ENCODE measurements at regions not wholly inside any gene's neighbourhood (a gene's known extent, or its start where the extent isn't known, plus 50 kb on each side); places are given as distances from the start of the nearest gene placed in this dataset.
"Not testable (repeated sequence)": the region's sequence is repeated elsewhere in the genome, so short reads cannot be mapped to it uniquely, and the experiment has no call there.

DNA sequence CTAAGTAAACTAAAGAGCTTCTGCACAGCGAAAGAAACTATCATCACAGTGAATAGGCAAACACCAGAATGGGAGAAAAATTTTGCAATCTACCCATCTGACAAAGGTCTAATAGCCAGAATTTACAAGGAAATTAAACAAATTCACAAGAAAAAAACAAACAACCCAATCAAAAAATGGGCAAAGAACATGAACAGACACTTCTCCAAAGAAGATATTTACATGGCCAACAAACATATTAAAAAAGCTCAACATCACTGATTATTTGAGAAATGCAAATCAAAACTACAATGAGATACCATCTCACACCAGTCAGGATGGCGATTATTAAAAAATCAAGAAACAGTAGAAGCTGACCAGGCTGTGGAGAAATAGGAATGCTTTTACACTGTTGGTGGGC is 121.9 kb upstream of the KCNJ18 start:
- H3K4me1 ChIP-seq (ENCODE audit: control insufficient read depth, insufficient read depth, low read length); POLR2A ChIA-PET: not testable (repeated sequence)
- CTCF ChIA-PET = interaction anchor here (0.6 kb wide), 1 partner anchor 66 kb away, joined by 3 read pairs; no protein-coding TSS in a partner anchor

DNA sequence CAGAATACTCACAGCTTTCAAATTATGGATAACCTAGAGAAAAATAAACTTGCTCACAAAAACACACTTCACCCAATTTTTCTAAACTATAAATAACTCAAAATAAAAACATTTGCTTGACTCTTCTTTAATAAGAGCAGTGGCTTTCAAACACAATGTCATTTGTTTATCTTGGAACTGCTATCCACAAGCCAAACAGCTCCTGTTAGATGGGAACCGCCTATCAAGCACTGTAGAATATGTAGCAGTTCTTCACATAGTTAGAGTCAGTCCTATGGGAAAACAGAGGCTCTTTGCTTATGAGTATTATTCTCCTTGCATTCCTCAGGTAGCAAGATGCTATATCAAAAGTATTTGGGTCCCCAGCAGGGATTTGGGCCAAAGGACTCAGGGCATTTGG is 120.2 kb upstream of the KCNJ18 start:
- H3K9me3 ChIP-seq (ENCODE audit: control insufficient read depth, insufficient read depth, low read depth, low read length); CTCF ChIA-PET; H3K4me1 ChIP-seq (ENCODE audit: control insufficient read depth, insufficient read depth, low read length); H3K27ac ChIP-seq (ENCODE audit: extremely low read depth, low read depth, low read length); POLR2A ChIA-PET; H3K36me3 ChIP-seq (ENCODE audit: control insufficient read depth in 2 of 2, insufficient read depth in 1 of 2, low read length in 2 of 2); H3K4me3 ChIP-seq (ENCODE audit: low read depth, low read length): not testable (repeated sequence)

More for the DNA sequence above, 121.9 kb upstream of the KCNJ18 start:
- H3K4me3 ChIP-seq (ENCODE audit: low read depth, low read length); H3K27ac ChIP-seq (ENCODE audit: extremely low read depth, low read depth, low read length); H3K9me3 ChIP-seq (ENCODE audit: control insufficient read depth, insufficient read depth, low read depth, low read length); H3K36me3 ChIP-seq (ENCODE audit: control insufficient read depth in 2 of 2, insufficient read depth in 1 of 2, low read length in 2 of 2): not testable (repeated sequence)

DNA sequence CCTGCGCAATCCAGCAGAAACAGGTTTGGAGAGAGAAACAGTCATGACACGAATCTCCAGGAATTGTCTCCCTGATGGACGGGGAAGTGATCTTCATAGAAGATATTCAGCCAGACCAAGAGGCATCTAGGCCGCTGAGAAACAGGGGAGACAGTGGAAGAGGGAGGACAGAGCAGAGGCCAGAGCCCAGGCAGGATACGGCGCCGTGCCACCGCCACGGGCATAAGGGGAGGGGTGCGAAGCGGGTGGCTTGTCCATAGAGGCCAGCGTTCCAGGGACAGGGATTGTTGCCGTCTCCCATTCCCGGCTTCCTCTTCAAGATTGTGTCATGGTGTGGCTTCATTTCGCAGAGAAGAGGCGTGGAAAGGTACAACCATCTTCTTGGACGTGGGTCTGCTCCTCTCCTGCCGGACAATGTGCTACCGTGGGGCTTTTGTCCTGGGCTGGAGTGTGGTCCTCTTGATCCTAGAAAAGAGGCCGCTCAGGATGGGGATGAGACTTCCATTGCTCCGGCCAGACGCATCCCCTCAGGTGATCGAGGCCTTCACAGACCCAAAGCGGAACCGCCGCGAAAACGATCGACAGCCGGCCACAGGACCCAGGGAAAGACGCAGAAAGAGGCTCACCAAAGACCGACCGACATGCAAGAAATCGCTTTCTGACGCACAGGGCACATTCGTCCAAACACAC is 118.9 kb upstream of the KCNJ18 start:
- H3K27ac ChIP-seq (ENCODE audit: extremely low read depth, low read depth, low read length); CTCF ChIA-PET; H3K4me3 ChIP-seq (ENCODE audit: low read depth, low read length); H3K4me1 ChIP-seq (ENCODE audit: control insufficient read depth, insufficient read depth, low read length); H3K9me3 ChIP-seq (ENCODE audit: control insufficient read depth, insufficient read depth, low read depth, low read length); H3K36me3 ChIP-seq (ENCODE audit: control insufficient read depth in 2 of 2, insufficient read depth in 1 of 2, low read length in 2 of 2); POLR2A ChIA-PET: not testable (repeated sequence)

DNA sequence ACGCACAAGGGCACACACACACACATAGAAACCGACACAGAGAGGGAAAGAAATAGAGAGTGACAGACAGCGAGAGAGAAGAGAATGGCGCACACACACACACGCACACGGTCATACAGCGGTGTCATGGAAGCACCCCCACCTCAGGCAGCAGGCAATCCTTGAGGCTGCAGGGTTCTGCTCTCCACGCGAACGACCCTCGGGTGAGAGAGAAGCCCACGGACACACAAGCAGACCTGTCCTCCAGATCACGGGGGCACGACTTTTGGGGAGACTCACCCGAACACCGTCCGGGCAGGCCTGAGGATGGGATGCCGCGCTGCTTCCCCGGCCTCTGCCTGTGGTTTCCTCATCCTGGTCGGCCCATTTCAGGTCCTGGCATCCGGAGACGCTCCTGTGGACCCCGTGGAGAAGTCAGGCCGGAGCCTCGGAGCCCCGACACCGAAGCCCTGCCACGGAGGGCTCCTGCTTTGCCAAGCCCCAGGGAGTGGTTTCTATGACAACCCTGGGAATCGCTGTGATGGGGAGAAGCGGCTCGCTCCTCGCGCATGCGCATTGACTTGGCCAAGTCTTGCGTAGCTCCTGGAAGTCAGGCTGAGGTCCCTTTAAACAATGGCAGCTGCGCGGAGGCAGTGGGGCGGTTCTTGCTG is 118.2 kb upstream of the KCNJ18 start:
- no peaks in the 10 kb centered on the region for H3K9me3 ChIP-seq (ENCODE audit: control insufficient read depth, insufficient read depth, low read depth, low read length)
- ChIA-PET POLR2A (interaction anchor here (1.1 kb wide), 1 partner anchor 23 kb away, joined by 4 read pairs; no protein-coding TSS in a partner anchor), CTCF (no interaction called here)
- 0 out of 2 replicates have a peak, but pooled peaks have one; percentile 32 for TF ChIP-seq ZNF335 (tag by site-specific recombination; conservative IDR thresholded peaks at IDR 0.05)
- TF ChIP-seq, protein P1, sequence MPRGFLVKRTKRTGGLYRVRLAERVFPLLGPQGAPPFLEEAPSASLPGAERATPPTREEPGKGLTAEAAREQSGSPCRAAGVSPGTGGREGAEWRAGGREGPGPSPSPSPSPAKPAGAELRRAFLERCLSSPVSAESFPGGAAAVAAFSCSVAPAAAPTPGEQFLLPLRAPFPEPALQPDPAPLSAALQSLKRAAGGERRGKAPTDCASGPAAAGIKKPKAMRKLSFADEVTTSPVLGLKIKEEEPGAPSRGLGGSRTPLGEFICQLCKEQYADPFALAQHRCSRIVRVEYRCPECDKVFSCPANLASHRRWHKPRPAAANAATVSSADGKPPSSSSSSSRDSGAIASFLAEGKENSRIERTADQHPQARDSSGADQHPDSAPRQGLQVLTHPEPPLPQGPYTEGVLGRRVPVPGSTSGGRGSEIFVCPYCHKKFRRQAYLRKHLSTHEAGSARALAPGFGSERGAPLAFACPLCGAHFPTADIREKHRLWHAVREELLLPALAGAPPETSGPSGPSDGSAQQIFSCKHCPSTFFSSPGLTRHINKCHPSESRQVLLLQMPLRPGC (tag by site-specific recombination; IDR thresholded peaks at IDR 0.05) = no peak
- TF ChIP-seq ZNF184 (tag by site-specific recombination; IDR thresholded peaks at IDR 0.05) = no peak
- peak; percentile 32; the same call in 1 of the 2 replicates for TF ChIP-seq GLIS1 (tag by site-specific recombination; IDR thresholded peaks at IDR 0.05)
- H3K4me1 ChIP-seq (ENCODE audit: control insufficient read depth, insufficient read depth, low read length) = no peaks in the 10 kb centered on the region
- H3K36me3 ChIP-seq (ENCODE audit: control insufficient read depth in 2 of 2, insufficient read depth in 1 of 2, low read length in 2 of 2) = no peaks in the 10 kb centered on the region
- peak overlapping the region; percentile 31 for H3K4me3 ChIP-seq (ENCODE audit: low read depth, low read length)
- H3K27ac ChIP-seq (ENCODE audit: extremely low read depth, low read depth, low read length) = no peak overlapping the region

DNA sequence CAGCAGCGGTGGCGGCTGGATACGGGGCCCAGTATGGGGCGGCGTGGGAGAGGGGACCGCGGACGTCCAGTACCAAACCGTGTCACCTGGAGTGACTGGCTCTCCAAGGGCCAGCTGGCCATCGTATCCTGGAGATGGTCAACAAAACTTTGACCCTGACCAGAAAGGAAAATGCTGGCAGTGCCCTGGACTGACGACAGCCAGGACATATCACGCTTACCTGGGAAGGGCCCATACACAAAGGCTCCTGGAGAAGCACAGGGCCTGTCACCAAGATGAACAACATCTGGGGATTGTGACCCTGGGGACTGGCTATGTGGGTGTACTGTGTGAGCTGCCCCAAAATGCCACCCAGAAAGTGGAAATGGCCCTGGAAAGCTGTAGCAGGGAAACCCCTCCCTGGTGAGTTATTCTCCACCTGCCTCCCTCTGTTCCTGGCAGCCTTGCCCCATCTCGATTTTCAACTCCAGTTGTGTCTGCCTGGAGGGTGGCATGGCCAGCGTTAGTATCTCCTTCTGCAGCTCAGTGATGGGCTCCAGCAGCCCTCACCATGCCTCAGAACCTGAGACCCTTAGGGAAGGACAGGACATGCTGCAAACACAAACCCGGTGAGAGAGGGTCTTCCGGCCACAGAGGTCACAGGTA is 117.6 kb upstream of the KCNJ18 start:
- H3K9me3 ChIP-seq (ENCODE audit: control insufficient read depth, insufficient read depth, low read depth, low read length); H3K27ac ChIP-seq (ENCODE audit: extremely low read depth, low read depth, low read length); H3K36me3 ChIP-seq (ENCODE audit: control insufficient read depth in 2 of 2, insufficient read depth in 1 of 2, low read length in 2 of 2); H3K4me3 ChIP-seq (ENCODE audit: low read depth, low read length); H3K4me1 ChIP-seq (ENCODE audit: control insufficient read depth, insufficient read depth, low read length); CTCF ChIA-PET: not testable (repeated sequence)
- POLR2A ChIA-PET = interaction anchor here (1.1 kb wide), 1 partner anchor 24 kb away, joined by 4 read pairs; no protein-coding TSS in a partner anchor

DNA sequence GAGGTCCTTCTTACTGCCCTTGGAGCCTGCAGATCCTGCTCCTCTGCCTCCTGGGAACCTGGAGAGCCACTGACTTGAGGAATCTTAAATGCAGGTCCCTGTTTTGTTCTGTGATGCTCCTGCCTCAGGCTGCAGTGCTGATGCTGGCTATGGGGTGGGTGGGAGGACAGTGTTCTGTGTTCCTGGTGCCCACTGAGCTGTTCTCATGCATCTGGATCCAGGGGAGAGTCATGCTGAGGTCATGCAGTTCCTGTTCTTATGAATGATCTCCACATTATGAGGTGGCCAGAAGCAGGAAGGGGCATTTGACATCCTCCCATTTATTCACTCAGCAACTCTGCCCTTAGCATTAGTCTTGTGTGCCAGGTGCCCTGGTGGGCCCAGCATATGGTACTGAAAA is 113.5 kb upstream of the KCNJ18 start:
- CTCF ChIA-PET = interaction anchor here (0.6 kb wide), 1 partner anchor 109 kb away, joined by 6 read pairs; no protein-coding TSS in a partner anchor
- H3K27ac ChIP-seq (ENCODE audit: extremely low read depth, low read depth, low read length); POLR2A ChIA-PET; H3K9me3 ChIP-seq (ENCODE audit: control insufficient read depth, insufficient read depth, low read depth, low read length); H3K4me3 ChIP-seq (ENCODE audit: low read depth, low read length); H3K4me1 ChIP-seq (ENCODE audit: control insufficient read depth, insufficient read depth, low read length); H3K36me3 ChIP-seq (ENCODE audit: control insufficient read depth in 2 of 2, insufficient read depth in 1 of 2, low read length in 2 of 2): not testable (repeated sequence)

All from HEK293 (cell line).